GM21619 (cell line): ENCODE measurements at regions not wholly inside any gene's neighbourhood (a gene's known extent, or its start where the extent isn't known, plus 50 kb on each side); places are given as distances from the start of the nearest gene placed in this dataset.

Source experiments
- ATAC-seq: cut with Tn5 transposase; IDR thresholded peaks from one replicate; pipeline ENCODE4 v1.9.1; 2021; ENCODE audit not compliant: unreplicated experiment

DNA sequence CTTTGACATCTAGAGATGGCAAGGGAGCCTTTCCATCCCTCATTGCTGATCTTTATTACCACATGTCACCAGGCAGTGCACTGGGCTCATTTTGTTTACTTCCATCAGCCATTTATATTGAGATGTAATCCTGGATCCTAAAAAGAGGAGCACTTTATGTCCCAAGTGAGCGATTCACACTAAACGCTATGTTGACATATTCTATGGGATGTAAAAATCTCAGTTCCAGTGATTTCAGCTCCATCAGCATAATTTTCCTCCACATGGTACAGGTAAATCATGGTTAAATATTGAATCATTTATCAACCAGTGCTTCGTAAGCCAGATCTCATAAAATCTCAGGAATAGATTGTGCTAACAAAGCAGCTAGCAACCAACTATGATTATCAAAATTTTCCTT lies 634.8 kb upstream of the PLXNA2 start:
- ATAC-seq, result no peak

GRCh38 chr1:208880433-208881100 lies 636.4 kb upstream of the PLXNA2 start:
- ATAC-seq, result no peak

GRCh38 chr1:208885060-208885459 lies 640.9 kb upstream of the PLXNA2 start:
- ATAC-seq, result no peak

DNA sequence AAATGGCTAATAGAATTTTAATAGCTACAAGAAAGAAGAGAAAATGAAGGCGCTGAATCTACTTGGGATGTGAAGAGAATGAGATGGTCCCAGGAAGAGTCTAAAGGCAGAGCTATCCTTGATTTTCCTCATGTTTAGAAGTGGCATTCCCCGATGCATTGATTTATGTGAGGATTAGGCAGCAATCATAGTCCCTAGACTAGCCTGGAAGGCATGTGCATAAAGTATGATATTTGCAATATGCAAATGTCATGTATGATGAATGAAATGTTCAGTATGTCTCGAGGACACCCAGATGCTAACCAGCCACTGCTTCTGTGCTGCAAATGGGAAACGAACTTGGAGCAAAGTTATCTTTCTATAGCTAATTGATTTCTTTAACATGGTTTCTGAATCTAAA lies 641.5 kb upstream of the PLXNA2 start:
- ATAC-seq, result no peak

- ATAC-seq, result no peak
Measured at GRCh38 chr1:208888376-208888775, 644.2 kb upstream of the PLXNA2 start.

DNA sequence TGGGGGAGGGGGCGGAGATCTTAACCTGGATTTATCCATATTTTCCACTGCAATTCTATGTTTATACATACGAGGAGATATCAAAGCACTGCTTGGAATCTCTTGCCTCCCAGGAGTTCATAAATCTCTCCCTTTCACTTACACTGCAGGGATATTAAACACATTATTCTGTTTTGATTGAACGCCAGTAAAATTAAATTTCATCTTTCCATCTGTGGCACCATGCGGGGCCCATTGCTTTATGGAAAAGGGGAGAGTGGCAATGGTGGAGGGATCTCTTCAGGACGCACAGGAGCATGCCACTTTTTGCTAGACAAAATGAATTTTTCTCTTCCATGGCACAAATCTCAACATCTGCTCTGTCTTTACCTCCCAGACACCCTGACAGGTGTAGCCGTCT lies 648.0 kb upstream of the PLXNA2 start:
- ATAC-seq, result no peak

GRCh38 chr1:208893251-208893650 lies 649.1 kb upstream of the PLXNA2 start:
- no peak for ATAC-seq

DNA sequence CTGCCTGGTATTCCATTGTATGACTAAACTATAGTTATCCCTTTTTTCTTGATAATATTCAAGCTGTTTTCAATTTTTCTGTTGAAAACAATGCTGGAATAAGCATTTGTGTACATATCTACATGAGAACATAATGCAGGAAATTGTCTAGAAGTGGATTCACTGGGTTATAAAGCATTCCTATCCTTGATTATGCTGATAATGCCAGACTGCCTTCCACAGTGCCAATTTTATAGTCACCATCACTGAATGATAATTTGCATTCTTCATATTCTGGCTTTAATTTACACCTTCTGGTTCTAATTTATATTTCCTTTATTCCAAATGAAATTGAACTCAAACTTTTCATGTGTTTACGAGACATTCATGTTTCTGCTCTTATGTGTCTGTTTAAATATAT lies 651.0 kb upstream of the PLXNA2 start:
- no peak for ATAC-seq

- ATAC-seq, result no peak
Measured at GRCh38 chr1:208895820-208896219, 651.6 kb upstream of the PLXNA2 start.

GRCh38 chr1:208896768-208897167 lies 652.6 kb upstream of the PLXNA2 start:
- ATAC-seq, result no peak

- no peak for ATAC-seq
Measured at GRCh38 chr1:208899438-208899837, 655.3 kb upstream of the PLXNA2 start.

GRCh38 chr1:208903251-208903905 lies 659.2 kb upstream of the PLXNA2 start:
- no peak for ATAC-seq

- no peak for ATAC-seq
Measured at GRCh38 chr1:208907790-208908189, 663.6 kb upstream of the PLXNA2 start.

DNA sequence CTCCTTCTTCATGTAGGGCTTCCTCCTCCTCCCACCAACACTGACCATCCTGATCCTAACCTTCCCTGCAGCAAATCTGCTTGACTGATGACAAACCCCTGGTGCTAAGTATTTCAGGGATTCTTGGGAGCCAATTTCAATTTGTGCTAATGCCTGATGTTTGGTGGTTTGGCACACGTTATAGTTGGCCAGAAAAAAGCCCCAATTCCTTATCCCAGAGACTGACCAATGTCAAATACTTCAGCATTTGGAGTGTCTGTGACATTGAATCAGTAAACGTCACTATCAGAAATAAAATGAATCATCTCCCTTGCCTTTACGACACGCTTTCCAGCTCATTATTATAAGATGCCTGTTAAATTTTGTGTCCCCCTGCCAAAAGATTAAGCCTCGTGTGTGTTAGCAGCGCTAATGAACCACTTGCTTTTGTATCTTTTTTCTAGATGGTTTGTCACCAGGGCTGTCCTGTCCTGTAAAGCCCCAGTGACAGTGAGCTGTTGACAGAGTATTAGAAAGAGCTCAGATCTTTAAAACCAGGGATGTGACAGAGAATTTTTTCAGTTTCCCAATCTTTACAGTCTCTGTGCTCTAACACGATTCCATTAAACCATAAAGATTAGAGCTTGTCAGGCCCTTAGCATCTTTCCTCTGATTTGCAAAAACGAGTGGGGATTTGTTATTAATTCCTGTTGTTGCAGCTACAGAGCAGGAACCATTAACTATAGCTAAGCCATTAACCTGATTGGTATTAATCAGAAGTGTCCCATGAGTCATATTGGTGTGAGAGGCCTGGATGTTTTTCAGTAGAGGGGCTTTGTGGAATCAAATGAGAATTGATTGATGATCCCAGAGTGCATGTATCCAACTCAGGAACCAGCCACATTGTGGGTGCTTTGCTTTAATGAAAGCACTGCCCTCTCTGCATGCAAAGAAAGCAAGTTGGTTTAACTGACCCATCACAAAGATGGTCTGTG lies 665.1 kb upstream of the PLXNA2 start:
- ATAC-seq, result no peak

DNA sequence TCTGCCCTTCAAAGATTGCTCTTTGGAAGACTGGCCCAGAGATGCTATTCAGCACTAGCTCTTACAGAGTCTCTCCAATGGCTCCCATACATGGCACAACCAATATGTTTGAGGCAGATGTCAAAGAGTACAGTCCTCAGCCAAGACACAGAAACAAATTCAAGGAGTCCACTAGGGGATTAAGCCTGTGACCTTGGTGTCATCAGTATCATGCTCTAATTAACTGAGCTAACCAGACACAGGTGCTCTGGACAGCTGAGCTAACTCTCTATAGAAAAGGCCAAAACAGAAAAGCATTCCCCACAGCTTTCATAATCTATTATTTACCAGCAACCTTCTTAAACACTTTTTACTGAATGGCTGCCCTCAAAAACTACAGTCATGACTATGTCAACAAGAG lies 666.0 kb upstream of the PLXNA2 start:
- no peak for ATAC-seq

DNA sequence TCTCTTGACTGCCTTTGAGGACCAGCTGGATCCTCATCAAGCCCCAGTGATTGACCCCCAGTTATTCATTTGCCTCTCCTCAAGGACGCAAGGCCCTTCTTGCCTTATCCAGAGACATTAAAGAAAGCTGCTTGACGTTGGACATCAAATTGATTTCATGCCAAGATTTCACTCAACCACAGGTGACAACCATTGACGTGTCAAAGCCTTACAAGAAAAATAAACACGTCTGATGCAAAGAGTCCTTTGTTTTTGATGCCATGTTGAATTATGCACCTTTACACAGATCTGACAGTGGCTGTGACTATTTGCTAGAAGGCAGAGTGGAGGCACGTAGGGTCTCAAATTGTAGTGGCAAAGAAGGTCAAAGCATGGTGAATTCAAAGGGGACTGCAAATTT lies 666.2 kb upstream of the CAMK1G start:
- ATAC-seq, result no peak

DNA sequence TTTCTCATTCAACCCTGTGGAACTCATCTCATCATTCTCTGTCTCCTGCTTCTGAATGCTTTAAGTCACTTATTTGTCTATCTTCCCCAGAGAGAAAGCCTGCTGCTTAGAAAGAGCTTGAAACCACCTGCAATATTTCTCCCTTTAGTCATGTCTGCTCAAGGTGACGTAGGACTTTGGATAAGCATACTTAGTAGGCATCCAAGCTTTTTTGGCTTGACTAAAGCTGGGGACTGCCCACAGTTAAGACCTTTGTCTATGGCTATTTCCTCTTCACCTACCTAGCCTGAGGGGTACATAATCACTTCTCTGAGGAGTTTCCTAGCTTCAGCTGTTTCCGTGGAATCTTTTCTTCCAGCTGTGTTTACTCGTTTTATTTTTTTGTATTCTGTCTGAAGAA lies 665.8 kb upstream of the CAMK1G start:
- no peak for ATAC-seq

DNA sequence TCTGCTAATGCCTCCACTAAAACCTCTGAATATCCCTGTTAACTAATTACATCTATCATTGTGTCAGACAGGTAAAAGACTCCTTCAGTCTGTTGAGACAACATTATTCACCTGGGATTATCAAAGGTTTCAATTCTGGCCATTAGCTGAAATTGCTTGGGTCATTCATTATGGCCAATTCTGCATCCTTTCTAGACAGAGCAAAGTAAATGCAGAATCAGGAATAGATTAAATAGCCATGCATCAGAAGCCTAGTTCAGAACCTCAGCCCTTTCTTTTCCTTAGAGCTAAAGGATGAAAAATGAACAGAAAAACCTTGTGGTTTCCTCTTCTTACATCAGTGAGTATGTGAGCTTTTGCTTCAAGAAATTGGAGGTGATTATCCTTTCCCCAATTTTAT lies 665.4 kb upstream of the CAMK1G start:
- no peak for ATAC-seq

- no peak for ATAC-seq
Measured at GRCh38 chr1:208919371-208919770, 664.1 kb upstream of the CAMK1G start.

- no peak for ATAC-seq
Measured at GRCh38 chr1:208921259-208921658, 662.3 kb upstream of the CAMK1G start.

- ATAC-seq, result no peak
Measured at GRCh38 chr1:208923456-208923855, 660.1 kb upstream of the CAMK1G start.
